H9 (cell line): ENCODE measurements at regions not wholly inside any gene's neighbourhood (a gene's known extent, or its start where the extent isn't known, plus 50 kb on each side); places are given as distances from the start of the nearest gene placed in this dataset.

Experiments
- DNase-seq: peaks from one replicate; pipeline ENCODE4 v3.0.0-alpha.2; 2017
- H2AFZ ChIP-seq: one replicate; pipeline ENCODE4 v1.6.1; 2013; ENCODE audit warnings: mild to moderate bottlenecking, low read length, control low read depth, moderate library complexity
- H2AK5ac ChIP-seq: 2 replicates; pipeline ENCODE4 v1.6.1; 2013; ENCODE audit warnings: low read length, control low read depth, mixed read lengths; ENCODE audit not compliant: insufficient read length
- H2BK120ac ChIP-seq: one replicate; pipeline ENCODE4 v1.6.1; 2013; ENCODE audit warnings: low read depth, mild to moderate bottlenecking, low read length, control low read depth, inconsistent platforms; ENCODE audit not compliant: poor library complexity, severe bottlenecking
- H2BK12ac ChIP-seq: 2 replicates; pipeline ENCODE4 v1.6.1; 2013; ENCODE audit warnings: low read length, control low read depth, mixed read lengths, low read depth; ENCODE audit not compliant: insufficient read length
- H2BK15ac ChIP-seq: 2 replicates; pipeline ENCODE4 v1.6.1; 2013; ENCODE audit warnings: low read depth, low read length, control low read depth
- H2BK20ac ChIP-seq: one replicate; pipeline ENCODE4 v1.6.1; 2013; ENCODE audit warnings: low read depth, mild to moderate bottlenecking, low read length, control low read depth, inconsistent platforms; ENCODE audit not compliant: poor library complexity, severe bottlenecking
- H2BK5ac ChIP-seq: 2 replicates; pipeline ENCODE4 v1.6.1; 2013; ENCODE audit warnings: low read length, control low read depth, mixed read lengths; ENCODE audit not compliant: insufficient read length
- H3K14ac ChIP-seq: 2 replicates; pipeline ENCODE4 v1.6.1; 2013; ENCODE audit warnings: low read length, control low read depth; ENCODE audit not compliant: insufficient read depth
- H3K18ac ChIP-seq: 2 replicates; pipeline ENCODE4 v1.6.1; 2013; ENCODE audit warnings: low read depth, mild to moderate bottlenecking, mixed read lengths, low read length, control low read depth; ENCODE audit not compliant: insufficient read length
- H3K23ac ChIP-seq: 2 replicates; pipeline ENCODE4 v1.6.1; 2013; ENCODE audit warnings: low read length, control low read depth, mixed read lengths, low read depth; ENCODE audit not compliant: insufficient read length
- H3K23me2 ChIP-seq: 2 replicates; pipeline ENCODE4 v1.6.1; 2013; ENCODE audit warnings: low read depth, mild to moderate bottlenecking, mixed read lengths, low read length, control low read depth; ENCODE audit not compliant: insufficient read length, poor library complexity, severe bottlenecking
- H3K27ac ChIP-seq: 2 replicates; pipeline ENCODE4 v1.5.1; 2013; ENCODE audit warnings: low read length, control low read depth, mixed read lengths, low read depth; ENCODE audit not compliant: insufficient read length
- H3K27me3 ChIP-seq: 2 replicates; pipeline ENCODE4 v1.6.1; 2013; ENCODE audit warnings: low read length, control low read depth, inconsistent platforms; ENCODE audit not compliant: insufficient read depth
- H3K4ac ChIP-seq: 2 replicates; pipeline ENCODE4 v1.6.1; 2013; ENCODE audit warnings: low read depth, mild to moderate bottlenecking, control low read depth, inconsistent platforms, low read length, moderate library complexity
- H3K4me1 ChIP-seq: 2 replicates; pipeline ENCODE4 v1.6.1; 2013; ENCODE audit warnings: low read length, control low read depth, inconsistent platforms; ENCODE audit not compliant: insufficient read depth
- H3K4me2 ChIP-seq: 2 replicates; pipeline ENCODE4 v1.6.1; 2013; ENCODE audit warnings: low read length, control low read depth, mixed read lengths; ENCODE audit not compliant: insufficient read length, insufficient read depth
- H3K56ac ChIP-seq: 2 replicates; pipeline ENCODE4 v1.6.1; 2013; ENCODE audit warnings: low read depth, mild to moderate bottlenecking, mixed read lengths, low read length, control low read depth; ENCODE audit not compliant: insufficient read length
- H3K79me1 ChIP-seq: 2 replicates; pipeline ENCODE4 v1.6.1; 2013; ENCODE audit warnings: low read depth, mild to moderate bottlenecking, moderate library complexity, low read length, control low read depth, inconsistent platforms; ENCODE audit not compliant: insufficient read depth, poor library complexity, severe bottlenecking
- H3K79me2 ChIP-seq: 2 replicates; pipeline ENCODE4 v1.6.1; 2013; ENCODE audit warnings: low read length, control low read depth, inconsistent platforms; ENCODE audit not compliant: insufficient read depth
- H3K9ac ChIP-seq: 2 replicates; pipeline ENCODE4 v1.6.1; 2013; ENCODE audit warnings: low read length, control low read depth, mixed read lengths; ENCODE audit not compliant: insufficient read length; ENCODE audit errors: extremely low read depth
- H3K9me3 ChIP-seq: one replicate; pipeline ENCODE4 v1.6.1; 2013; ENCODE audit warnings: low read depth, low read length, inconsistent platforms; ENCODE audit not compliant: control insufficient read depth
- H3T11ph ChIP-seq: one replicate; pipeline ENCODE4 v1.6.1; 2013; ENCODE audit warnings: mild to moderate bottlenecking, low read length, control low read depth, inconsistent platforms
- H4K20me1 ChIP-seq: one replicate; pipeline ENCODE4 v1.6.1; 2013; ENCODE audit not compliant: control insufficient read depth, insufficient read length, insufficient read depth
- H4K5ac ChIP-seq: 2 replicates; pipeline ENCODE4 v1.6.1; 2013; ENCODE audit warnings: low read depth, mild to moderate bottlenecking, mixed read lengths, low read length, control low read depth; ENCODE audit not compliant: insufficient read length
- H4K8ac ChIP-seq: replicated peaks from 2 replicates; pipeline ENCODE4 v1.6.1; 2013; ENCODE audit warnings: low read length, control low read depth, mixed read lengths, low read depth; ENCODE audit not compliant: insufficient read length
- H4K91ac ChIP-seq: 2 replicates; pipeline ENCODE4 v1.6.1; 2013; ENCODE audit warnings: low read depth, mild to moderate bottlenecking, moderate library complexity, mixed read lengths, low read length, control low read depth; ENCODE audit not compliant: insufficient read length
- H3K27ac Mint-ChIP-seq, 3 experiments: 2 replicates in 2 of 3; 3 replicates in 1 of 3; pipeline ENCODE4 v1.8.0; 2020 to 2021; ENCODE audit warnings: mixed read lengths in 3 of 3, mild to moderate bottlenecking in 1 of 3, moderate library complexity in 1 of 3
- H3K27me3 Mint-ChIP-seq: 2 replicates; pipeline ENCODE4 v1.8.0; 2021; ENCODE audit warnings: low read depth, mild to moderate bottlenecking, moderate library complexity, mixed read lengths
- H3K36me3 Mint-ChIP-seq, 3 experiments: 2 replicates in 2 of 3; 3 replicates in 1 of 3; pipeline ENCODE4 v1.8.0; 2020 to 2021; ENCODE audit warnings: low read depth in 3 of 3, mixed read lengths in 3 of 3; ENCODE audit not compliant: insufficient read depth in 1 of 3
- H3K4me1 Mint-ChIP-seq, 2 experiments: 2 replicates each; pipeline ENCODE4 v1.8.0; 2020; ENCODE audit warnings: mixed read lengths in 2 of 2
- H3K4me3 Mint-ChIP-seq, 2 experiments: 2 replicates in 1 of 2; 3 replicates in 1 of 2; pipeline ENCODE4 v1.8.0; 2020 to 2021; ENCODE audit warnings: mild to moderate bottlenecking in 2 of 2, mixed read lengths in 2 of 2, moderate library complexity in 1 of 2
- H3K9me3 Mint-ChIP-seq, 2 experiments: 2 replicates in 1 of 2; 3 replicates in 1 of 2; pipeline ENCODE4 v1.8.0; 2020; ENCODE audit warnings: mild to moderate bottlenecking in 2 of 2, mixed read lengths in 2 of 2, moderate library complexity in 1 of 2
- TF ChIP-seq, protein P1 (sequence below): fragments of 200-600 bp; sonication (generic); conservative IDR thresholded peaks from 3 replicates; pipeline ENCODE4 v1.8.0; 2021; ENCODE audit warnings: antibody characterized with exemption, mild to moderate bottlenecking

DNA sequence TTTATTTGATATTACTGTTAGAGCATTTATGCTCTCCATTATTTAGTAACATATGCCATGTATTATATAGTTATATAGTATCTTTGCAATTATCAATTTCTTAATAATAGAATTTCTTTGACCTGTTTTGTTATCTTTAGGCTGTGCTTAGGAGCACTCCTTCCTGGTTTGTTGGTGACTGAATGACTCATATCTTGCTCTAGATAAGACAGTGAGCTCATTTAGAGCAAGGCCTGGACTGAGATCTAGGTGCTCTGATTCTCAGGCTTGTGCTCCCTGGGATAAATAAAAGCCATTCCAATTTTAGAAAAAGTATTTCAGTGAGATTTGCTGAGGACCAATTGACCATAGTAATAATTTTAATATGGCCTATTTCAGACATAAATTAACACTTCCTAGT, 951.2 kb downstream of the FLRT2 start:
- Mint-ChIP-seq H3K27ac (no peak overlapping the region), H3K4me1 (peaks cover 5% of the 10 kb centered on the region in 2 experiments; a peak in 3 of 4 replicates), H3K9me3 (no peaks in the 10 kb centered on the region), H3K27me3 (no peaks in the 10 kb centered on the region), H3K36me3 (no peaks in the 10 kb centered on the region), H3K4me3 (no peak overlapping the region)
- no peak overlapping the region for H3T11ph ChIP-seq
- H3K9ac ChIP-seq, result no peak overlapping the region
- H4K8ac ChIP-seq, result no peak overlapping the region
- TF ChIP-seq, protein P1, sequence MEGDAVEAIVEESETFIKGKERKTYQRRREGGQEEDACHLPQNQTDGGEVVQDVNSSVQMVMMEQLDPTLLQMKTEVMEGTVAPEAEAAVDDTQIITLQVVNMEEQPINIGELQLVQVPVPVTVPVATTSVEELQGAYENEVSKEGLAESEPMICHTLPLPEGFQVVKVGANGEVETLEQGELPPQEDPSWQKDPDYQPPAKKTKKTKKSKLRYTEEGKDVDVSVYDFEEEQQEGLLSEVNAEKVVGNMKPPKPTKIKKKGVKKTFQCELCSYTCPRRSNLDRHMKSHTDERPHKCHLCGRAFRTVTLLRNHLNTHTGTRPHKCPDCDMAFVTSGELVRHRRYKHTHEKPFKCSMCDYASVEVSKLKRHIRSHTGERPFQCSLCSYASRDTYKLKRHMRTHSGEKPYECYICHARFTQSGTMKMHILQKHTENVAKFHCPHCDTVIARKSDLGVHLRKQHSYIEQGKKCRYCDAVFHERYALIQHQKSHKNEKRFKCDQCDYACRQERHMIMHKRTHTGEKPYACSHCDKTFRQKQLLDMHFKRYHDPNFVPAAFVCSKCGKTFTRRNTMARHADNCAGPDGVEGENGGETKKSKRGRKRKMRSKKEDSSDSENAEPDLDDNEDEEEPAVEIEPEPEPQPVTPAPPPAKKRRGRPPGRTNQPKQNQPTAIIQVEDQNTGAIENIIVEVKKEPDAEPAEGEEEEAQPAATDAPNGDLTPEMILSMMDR, result no peak
- H4K5ac ChIP-seq, result no peak overlapping the region
- H3K23me2 ChIP-seq, result no peaks in the 10 kb centered on the region
- H2BK5ac ChIP-seq, result no peak overlapping the region
- H3K27ac ChIP-seq, result no peak overlapping the region
- no peaks in the 10 kb centered on the region for H4K20me1 ChIP-seq
- no peak overlapping the region for H3K14ac ChIP-seq
- H3K4me1 ChIP-seq, result no peaks in the 10 kb centered on the region
- H2BK120ac ChIP-seq, result no peak overlapping the region
- no peaks in the 10 kb centered on the region for H3K79me1 ChIP-seq
- H3K18ac ChIP-seq, result no peak overlapping the region
- no peak overlapping the region for H2BK20ac ChIP-seq
- no peaks in the 10 kb centered on the region for H3K79me2 ChIP-seq
- no peak overlapping the region for H3K4me2 ChIP-seq
- no peak for DNase-seq
- H3K4ac ChIP-seq, result no peak overlapping the region
- no peak overlapping the region for H2BK15ac ChIP-seq
- no peaks in the 10 kb centered on the region for H3K27me3 ChIP-seq
- H3K56ac ChIP-seq, result no peak overlapping the region
- no peaks in the 10 kb centered on the region for H3K9me3 ChIP-seq
- H4K91ac ChIP-seq, result no peak overlapping the region
- no peak overlapping the region for H2AFZ ChIP-seq
- no peak overlapping the region for H3K23ac ChIP-seq
- H2BK12ac ChIP-seq, result no peak overlapping the region
- H2AK5ac ChIP-seq, result no peak overlapping the region
